ENCODE measurements at regions not wholly inside any gene's neighbourhood (a gene's known extent, or its start where the extent isn't known, plus 50 kb on each side); places are given as distances from the start of the nearest gene placed in this dataset.

GRCh38 chr5:6976971-6977370 lies 263.7 kb downstream of the TENT4A start:
- Histone ChIP-seq H3K4me1 (no peaks in the 10 kb centered on the region), H3K27me3 (no peaks in the 10 kb centered on the region), H3K9me3 (no peaks in the 10 kb centered on the region), H3K4me3 (no peak overlapping the region), H3K27ac (no peak overlapping the region), H3K36me3 (no peaks in the 10 kb centered on the region)
- WGBS, 2 donors, result 43 to 47% methylated on average over 2 of the region's 2 CpGs
- DNase-seq, result no peak
- TF ChIP-seq POLR2A (IDR thresholded peaks at IDR 0.05), result no peak
- TF ChIP-seq, protein P1, sequence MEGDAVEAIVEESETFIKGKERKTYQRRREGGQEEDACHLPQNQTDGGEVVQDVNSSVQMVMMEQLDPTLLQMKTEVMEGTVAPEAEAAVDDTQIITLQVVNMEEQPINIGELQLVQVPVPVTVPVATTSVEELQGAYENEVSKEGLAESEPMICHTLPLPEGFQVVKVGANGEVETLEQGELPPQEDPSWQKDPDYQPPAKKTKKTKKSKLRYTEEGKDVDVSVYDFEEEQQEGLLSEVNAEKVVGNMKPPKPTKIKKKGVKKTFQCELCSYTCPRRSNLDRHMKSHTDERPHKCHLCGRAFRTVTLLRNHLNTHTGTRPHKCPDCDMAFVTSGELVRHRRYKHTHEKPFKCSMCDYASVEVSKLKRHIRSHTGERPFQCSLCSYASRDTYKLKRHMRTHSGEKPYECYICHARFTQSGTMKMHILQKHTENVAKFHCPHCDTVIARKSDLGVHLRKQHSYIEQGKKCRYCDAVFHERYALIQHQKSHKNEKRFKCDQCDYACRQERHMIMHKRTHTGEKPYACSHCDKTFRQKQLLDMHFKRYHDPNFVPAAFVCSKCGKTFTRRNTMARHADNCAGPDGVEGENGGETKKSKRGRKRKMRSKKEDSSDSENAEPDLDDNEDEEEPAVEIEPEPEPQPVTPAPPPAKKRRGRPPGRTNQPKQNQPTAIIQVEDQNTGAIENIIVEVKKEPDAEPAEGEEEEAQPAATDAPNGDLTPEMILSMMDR (IDR thresholded peaks at IDR 0.05), result no peak
- intact Hi-C loops (cut with DNase I), result no loop called here

GRCh38 chr5:6979061-6979460 lies 265.8 kb downstream of the TENT4A start:
- DNase-seq, result no peak
- Histone ChIP-seq H3K4me1 (no peaks in the 10 kb centered on the region), H3K4me3 (no peak overlapping the region), H3K27ac (no peak overlapping the region), H3K9me3 (no peaks in the 10 kb centered on the region), H3K27me3 (no peaks in the 10 kb centered on the region), H3K36me3 (no peaks in the 10 kb centered on the region)
- intact Hi-C loops (cut with DNase I), result no loop called here
- TF ChIP-seq POLR2A (IDR thresholded peaks at IDR 0.05), result no peak
- TF ChIP-seq, protein P1 (IDR thresholded peaks at IDR 0.05), result no peak

DNA sequence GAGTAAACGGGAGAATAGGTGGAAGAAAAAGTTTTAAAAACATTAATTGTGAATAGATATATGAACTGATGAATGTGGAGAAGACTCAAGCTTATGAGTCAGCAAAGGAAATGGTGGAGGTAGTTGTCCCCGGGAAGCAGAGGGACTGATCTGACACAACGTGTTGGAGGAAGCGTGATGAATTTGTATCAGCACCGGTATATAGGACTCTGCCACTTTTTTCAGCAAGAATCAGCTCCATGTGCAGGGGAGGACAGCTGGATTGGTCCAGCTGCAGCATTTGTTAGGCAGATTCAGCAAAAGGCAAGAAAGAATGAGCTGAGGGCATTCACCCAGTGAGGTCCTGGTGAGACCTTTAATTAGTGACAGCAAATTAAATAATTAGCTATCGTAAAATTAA lies 276.0 kb downstream of the TENT4A start:
- Histone ChIP-seq H3K36me3 (no peaks in the 10 kb centered on the region), H3K4me1 (no peaks in the 10 kb centered on the region), H3K27ac (no peak overlapping the region), H3K27me3 (no peaks in the 10 kb centered on the region), H3K4me3 (no peak overlapping the region), H3K9me3 (no peaks in the 10 kb centered on the region)
- intact Hi-C loops (cut with DNase I), result no loop called here
- TF ChIP-seq POLR2A (IDR thresholded peaks at IDR 0.05), result no peak
- TF ChIP-seq, protein P1 (IDR thresholded peaks at IDR 0.05), result no peak
- 61 to 62% methylated on average over 6 of the region's 6 CpGs for WGBS, 2 donors
- DNase-seq, result no peak

- H3K36me3 ChIP-seq, result no peaks in the 10 kb centered on the region
- TF ChIP-seq POLR2A (IDR thresholded peaks at IDR 0.05), result no peak
- TF ChIP-seq, protein P1 (IDR thresholded peaks at IDR 0.05), result no peak
- no peaks in the 10 kb centered on the region for H3K4me1 ChIP-seq
- H3K9me3 ChIP-seq, result no peaks in the 10 kb centered on the region
- 81 to 82% methylated on average over 1 of the region's 1 CpG for whole genome bisulfite sequencing, 2 donors
- DNase-seq, result no peak
- intact Hi-C loops (cut with DNase I), result no loop called here
- H3K4me3 ChIP-seq, result no peak overlapping the region
- no peak overlapping the region for H3K27ac ChIP-seq
- H3K27me3 ChIP-seq, result no peaks in the 10 kb centered on the region
Measured at GRCh38 chr5:6994097-6994496, 280.9 kb downstream of the TENT4A start.

DNA sequence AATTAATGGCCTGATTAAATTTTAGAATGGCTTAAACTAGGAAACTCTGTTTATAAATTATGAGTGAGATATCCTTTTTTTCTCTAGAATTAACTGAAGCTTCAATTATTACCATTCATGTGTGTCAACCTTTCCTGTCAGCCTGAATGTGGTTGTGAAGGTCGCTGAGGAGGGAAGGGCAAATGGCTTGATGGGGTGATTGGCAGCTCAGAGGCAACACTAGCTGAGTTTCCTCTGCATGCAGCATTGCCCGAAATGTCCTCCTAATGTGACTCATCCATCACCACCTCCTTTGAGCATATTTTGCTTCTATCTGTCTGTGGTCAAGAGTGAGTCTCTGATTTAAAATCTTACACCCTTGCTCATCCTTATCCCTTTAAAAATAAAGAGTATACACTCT lies 281.9 kb downstream of the TENT4A start:
- 50 to 56% methylated on average over 2 of the region's 2 CpGs for WGBS, 2 donors
- TF ChIP-seq, protein P1 (IDR thresholded peaks at IDR 0.05), result no peak
- TF ChIP-seq POLR2A (IDR thresholded peaks at IDR 0.05), result no peak
- Histone ChIP-seq H3K27me3 (no peaks in the 10 kb centered on the region), H3K36me3 (no peaks in the 10 kb centered on the region), H3K4me1 (no peaks in the 10 kb centered on the region), H3K9me3 (no peaks in the 10 kb centered on the region), H3K27ac (no peak overlapping the region), H3K4me3 (no peak overlapping the region)
- intact Hi-C loops (cut with DNase I), result no loop called here
- no peak for DNase-seq

All from esophagus squamous epithelium (tissue), 5 donors.